ENCODE measurements at regions not wholly inside any gene's neighbourhood (a gene's known extent, or its start where the extent isn't known, plus 50 kb on each side); places are given as distances from the start of the nearest gene placed in this dataset.

DNA sequence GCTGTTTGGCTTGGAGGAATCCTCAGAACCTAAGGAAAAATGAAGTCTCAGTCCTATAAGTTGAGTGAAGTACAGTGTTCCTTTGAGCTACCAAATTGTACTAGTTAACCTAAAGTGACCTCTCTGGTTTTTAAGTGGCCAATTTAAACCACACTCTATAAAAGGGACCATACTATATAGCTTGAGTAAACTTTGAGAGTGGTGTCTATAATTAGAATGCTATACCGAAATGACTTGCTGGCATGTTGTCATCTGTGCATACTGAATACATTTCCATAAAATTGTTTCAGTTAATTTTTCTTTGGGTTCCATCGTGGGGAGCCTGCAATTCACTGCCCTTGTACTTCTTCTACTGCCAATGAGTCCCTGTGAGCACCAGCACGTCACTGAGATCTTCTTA is 151.1 kb downstream of the DKK1 start:
- TF ChIP-seq, protein P1, sequence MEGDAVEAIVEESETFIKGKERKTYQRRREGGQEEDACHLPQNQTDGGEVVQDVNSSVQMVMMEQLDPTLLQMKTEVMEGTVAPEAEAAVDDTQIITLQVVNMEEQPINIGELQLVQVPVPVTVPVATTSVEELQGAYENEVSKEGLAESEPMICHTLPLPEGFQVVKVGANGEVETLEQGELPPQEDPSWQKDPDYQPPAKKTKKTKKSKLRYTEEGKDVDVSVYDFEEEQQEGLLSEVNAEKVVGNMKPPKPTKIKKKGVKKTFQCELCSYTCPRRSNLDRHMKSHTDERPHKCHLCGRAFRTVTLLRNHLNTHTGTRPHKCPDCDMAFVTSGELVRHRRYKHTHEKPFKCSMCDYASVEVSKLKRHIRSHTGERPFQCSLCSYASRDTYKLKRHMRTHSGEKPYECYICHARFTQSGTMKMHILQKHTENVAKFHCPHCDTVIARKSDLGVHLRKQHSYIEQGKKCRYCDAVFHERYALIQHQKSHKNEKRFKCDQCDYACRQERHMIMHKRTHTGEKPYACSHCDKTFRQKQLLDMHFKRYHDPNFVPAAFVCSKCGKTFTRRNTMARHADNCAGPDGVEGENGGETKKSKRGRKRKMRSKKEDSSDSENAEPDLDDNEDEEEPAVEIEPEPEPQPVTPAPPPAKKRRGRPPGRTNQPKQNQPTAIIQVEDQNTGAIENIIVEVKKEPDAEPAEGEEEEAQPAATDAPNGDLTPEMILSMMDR (IDR thresholded peaks at IDR 0.05), result no peak
- no peak for TF ChIP-seq POLR2A (IDR thresholded peaks at IDR 0.05)
